ENCODE measurements at regions not wholly inside any gene's neighbourhood (a gene's known extent, or its start where the extent isn't known, plus 50 kb on each side); places are given as distances from the start of the nearest gene placed in this dataset.

- no peaks in the 10 kb centered on the region for H3K4me1 ChIP-seq (ENCODE audit: control insufficient read depth in 2 of 2, insufficient read depth in 2 of 2, low read length in 2 of 2)
- DNase-seq (ENCODE audit: low read depth in 6 of 9, low spot score in 9 of 9) = no peak
- no peak overlapping the region for H3K4me3 ChIP-seq (ENCODE audit: low read length in 2 of 2)
- no peak overlapping the region for H3K27ac ChIP-seq (ENCODE audit: low read depth in 1 of 2, low read length in 1 of 2)
- H3K9me3 ChIP-seq (ENCODE audit: control insufficient read depth in 2 of 2, insufficient read depth in 1 of 2, low read length in 1 of 2) = no peaks in the 10 kb centered on the region
- H3K36me3 ChIP-seq (ENCODE audit: control insufficient read depth in 2 of 2, insufficient read depth in 2 of 2, low read length in 1 of 2) = no peaks in the 10 kb centered on the region
- WGBS = 92% methylated on average over 3 of the region's 3 CpGs
- no peaks in the 10 kb centered on the region for H3K27me3 ChIP-seq (ENCODE audit: control insufficient read depth in 2 of 2, insufficient read depth in 1 of 2, low read length in 1 of 2)
These were observed 448.2 kb upstream of the CCDC54 start for GRCh38 chr3:106929081-106929480.

GRCh38 chr3:106930086-106930485 lies 447.2 kb upstream of the CCDC54 start:
- no peak for DNase-seq (ENCODE audit: low read depth in 6 of 9, low spot score in 9 of 9)
- 80% methylated on average over 2 of the region's 2 CpGs for WGBS
- Histone ChIP-seq H3K9me3 (ENCODE audit: control insufficient read depth in 2 of 2, insufficient read depth in 1 of 2, low read length in 1 of 2) (no peaks in the 10 kb centered on the region), H3K36me3 (ENCODE audit: control insufficient read depth in 2 of 2, insufficient read depth in 2 of 2, low read length in 1 of 2) (no peaks in the 10 kb centered on the region), H3K4me3 (ENCODE audit: low read length in 2 of 2) (no peak overlapping the region), H3K27me3 (ENCODE audit: control insufficient read depth in 2 of 2, insufficient read depth in 1 of 2, low read length in 1 of 2) (no peaks in the 10 kb centered on the region), H3K4me1 (ENCODE audit: control insufficient read depth in 2 of 2, insufficient read depth in 2 of 2, low read length in 2 of 2) (no peaks in the 10 kb centered on the region), H3K27ac (ENCODE audit: low read depth in 1 of 2, low read length in 1 of 2) (no peak overlapping the region)

DNA sequence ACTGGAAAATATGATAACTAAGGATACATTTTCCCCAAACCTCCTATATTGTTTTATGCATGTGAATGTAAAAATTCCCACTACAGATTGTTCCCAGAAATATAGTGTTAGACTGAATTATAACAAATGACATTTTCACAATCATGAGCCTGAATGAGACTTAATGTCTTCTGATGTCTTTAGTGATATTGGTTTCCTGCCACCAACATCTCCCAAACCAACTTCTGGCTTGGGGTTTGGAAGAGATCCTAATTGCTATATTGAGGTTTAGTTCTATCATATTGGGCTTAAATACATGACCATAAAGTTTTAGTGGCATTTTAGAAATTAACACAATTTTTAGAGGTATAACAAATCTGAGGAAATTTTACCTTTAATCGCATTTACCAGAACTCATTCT lies 445.3 kb upstream of the CCDC54 start:
- H3K4me1 ChIP-seq (ENCODE audit: control insufficient read depth in 2 of 2, insufficient read depth in 2 of 2, low read length in 2 of 2) = no peaks in the 10 kb centered on the region
- H3K36me3 ChIP-seq (ENCODE audit: control insufficient read depth in 2 of 2, insufficient read depth in 2 of 2, low read length in 1 of 2) = no peaks in the 10 kb centered on the region
- no peaks in the 10 kb centered on the region for H3K9me3 ChIP-seq (ENCODE audit: control insufficient read depth in 2 of 2, insufficient read depth in 1 of 2, low read length in 1 of 2)
- WGBS = 97% methylated on average over 1 of the region's 1 CpG
- no peak overlapping the region for H3K27ac ChIP-seq (ENCODE audit: low read depth in 1 of 2, low read length in 1 of 2)
- no peaks in the 10 kb centered on the region for H3K27me3 ChIP-seq (ENCODE audit: control insufficient read depth in 2 of 2, insufficient read depth in 1 of 2, low read length in 1 of 2)
- H3K4me3 ChIP-seq (ENCODE audit: low read length in 2 of 2) = no peak overlapping the region
- no peak for DNase-seq (ENCODE audit: low read depth in 6 of 9, low spot score in 9 of 9)

DNA sequence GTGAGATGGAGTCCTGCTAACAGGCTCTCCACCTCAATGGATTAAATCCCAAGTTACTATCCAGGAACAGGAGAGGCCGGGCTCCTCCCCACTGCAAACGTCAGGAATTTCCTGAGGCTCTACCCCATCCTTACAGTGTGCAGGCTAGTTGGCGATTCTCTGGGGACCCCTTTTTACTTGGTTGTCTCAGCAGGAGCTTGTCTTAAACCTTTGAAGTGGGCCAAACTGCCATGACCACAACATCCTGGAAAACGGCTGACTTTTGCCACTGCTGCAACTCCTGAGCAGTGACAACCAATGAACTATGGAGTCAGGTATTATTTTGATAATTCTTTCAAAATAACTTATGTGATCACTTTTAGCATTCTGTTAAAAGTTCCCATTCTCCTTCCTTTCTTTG lies 440.9 kb upstream of the CCDC54 start:
- Histone ChIP-seq H3K4me3 (ENCODE audit: low read length in 2 of 2) (no peak overlapping the region), H3K36me3 (ENCODE audit: control insufficient read depth in 2 of 2, insufficient read depth in 2 of 2, low read length in 1 of 2) (no peaks in the 10 kb centered on the region), H3K4me1 (ENCODE audit: control insufficient read depth in 2 of 2, insufficient read depth in 2 of 2, low read length in 2 of 2) (no peaks in the 10 kb centered on the region), H3K27ac (ENCODE audit: low read depth in 1 of 2, low read length in 1 of 2) (no peak overlapping the region), H3K9me3 (ENCODE audit: control insufficient read depth in 2 of 2, insufficient read depth in 1 of 2, low read length in 1 of 2) (no peaks in the 10 kb centered on the region), H3K27me3 (ENCODE audit: control insufficient read depth in 2 of 2, insufficient read depth in 1 of 2, low read length in 1 of 2) (no peaks in the 10 kb centered on the region)
- no peak for DNase-seq (ENCODE audit: low read depth in 6 of 9, low spot score in 9 of 9)
- WGBS = 27% methylated on average over 4 of the region's 4 CpGs

GRCh38 chr3:106942051-106942450 lies 435.2 kb upstream of the CCDC54 start:
- no peaks in the 10 kb centered on the region for H3K27me3 ChIP-seq (ENCODE audit: control insufficient read depth in 2 of 2, insufficient read depth in 1 of 2, low read length in 1 of 2)
- H3K4me3 ChIP-seq (ENCODE audit: low read length in 2 of 2) = no peak overlapping the region
- no peak for DNase-seq (ENCODE audit: low read depth in 6 of 9, low spot score in 9 of 9)
- no peaks in the 10 kb centered on the region for H3K9me3 ChIP-seq (ENCODE audit: control insufficient read depth in 2 of 2, insufficient read depth in 1 of 2, low read length in 1 of 2)
- H3K27ac ChIP-seq (ENCODE audit: low read depth in 1 of 2, low read length in 1 of 2) = no peak overlapping the region
- no peaks in the 10 kb centered on the region for H3K4me1 ChIP-seq (ENCODE audit: control insufficient read depth in 2 of 2, insufficient read depth in 2 of 2, low read length in 2 of 2)
- WGBS = 94% methylated on average over 3 of the region's 3 CpGs
- no peaks in the 10 kb centered on the region for H3K36me3 ChIP-seq (ENCODE audit: control insufficient read depth in 2 of 2, insufficient read depth in 2 of 2, low read length in 1 of 2)

- Histone ChIP-seq H3K27ac (ENCODE audit: low read depth in 1 of 2, low read length in 1 of 2) (no peak overlapping the region), H3K36me3 (ENCODE audit: control insufficient read depth in 2 of 2, insufficient read depth in 2 of 2, low read length in 1 of 2) (no peaks in the 10 kb centered on the region), H3K9me3 (ENCODE audit: control insufficient read depth in 2 of 2, insufficient read depth in 1 of 2, low read length in 1 of 2) (no peaks in the 10 kb centered on the region), H3K27me3 (ENCODE audit: control insufficient read depth in 2 of 2, insufficient read depth in 1 of 2, low read length in 1 of 2) (no peaks in the 10 kb centered on the region), H3K4me3 (ENCODE audit: low read length in 2 of 2) (no peak overlapping the region), H3K4me1 (ENCODE audit: control insufficient read depth in 2 of 2, insufficient read depth in 2 of 2, low read length in 2 of 2) (no peaks in the 10 kb centered on the region)
- no peak for DNase-seq (ENCODE audit: low read depth in 6 of 9, low spot score in 9 of 9)
These were observed 434.2 kb upstream of the CCDC54 start for GRCh38 chr3:106943071-106943470.

DNA sequence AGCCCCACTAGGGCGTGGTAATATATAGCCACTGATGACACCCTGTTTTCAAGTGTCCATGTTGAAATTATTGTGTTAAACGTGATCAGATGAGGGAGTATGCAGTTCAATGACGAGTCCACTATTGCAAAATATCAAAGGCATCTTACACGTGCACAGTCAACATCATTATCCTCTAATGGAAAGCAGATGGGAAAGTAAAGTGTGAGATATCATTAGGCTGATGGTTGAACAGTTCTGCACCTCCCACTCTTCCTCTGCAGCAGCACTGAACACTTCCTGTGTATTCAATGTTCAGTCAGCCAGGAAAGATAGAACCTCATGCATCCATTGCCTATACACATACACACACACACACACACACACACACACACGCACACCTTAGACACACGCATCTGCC lies 431.8 kb upstream of the CCDC54 start:
- Histone ChIP-seq H3K27me3 (ENCODE audit: control insufficient read depth in 2 of 2, insufficient read depth in 1 of 2, low read length in 1 of 2) (no peaks in the 10 kb centered on the region), H3K4me3 (ENCODE audit: low read length in 2 of 2) (no peak overlapping the region), H3K36me3 (ENCODE audit: control insufficient read depth in 2 of 2, insufficient read depth in 2 of 2, low read length in 1 of 2) (no peaks in the 10 kb centered on the region), H3K4me1 (ENCODE audit: control insufficient read depth in 2 of 2, insufficient read depth in 2 of 2, low read length in 2 of 2) (no peaks in the 10 kb centered on the region), H3K27ac (ENCODE audit: low read depth in 1 of 2, low read length in 1 of 2) (no peak overlapping the region), H3K9me3 (ENCODE audit: control insufficient read depth in 2 of 2, insufficient read depth in 1 of 2, low read length in 1 of 2) (no peaks in the 10 kb centered on the region)
- 89% methylated on average over 6 of the region's 6 CpGs for WGBS
- no peak for DNase-seq (ENCODE audit: low read depth in 6 of 9, low spot score in 9 of 9)

- 86% methylated on average over 3 of the region's 3 CpGs for WGBS
- Histone ChIP-seq H3K4me3 (ENCODE audit: low read length in 2 of 2) (no peak overlapping the region), H3K27ac (ENCODE audit: low read depth in 1 of 2, low read length in 1 of 2) (no peak overlapping the region), H3K36me3 (ENCODE audit: control insufficient read depth in 2 of 2, insufficient read depth in 2 of 2, low read length in 1 of 2) (no peaks in the 10 kb centered on the region), H3K4me1 (ENCODE audit: control insufficient read depth in 2 of 2, insufficient read depth in 2 of 2, low read length in 2 of 2) (no peaks in the 10 kb centered on the region), H3K9me3 (ENCODE audit: control insufficient read depth in 2 of 2, insufficient read depth in 1 of 2, low read length in 1 of 2) (no peaks in the 10 kb centered on the region), H3K27me3 (ENCODE audit: control insufficient read depth in 2 of 2, insufficient read depth in 1 of 2, low read length in 1 of 2) (no peaks in the 10 kb centered on the region)
- DNase-seq (ENCODE audit: low read depth in 6 of 9, low spot score in 9 of 9) = no peak
These were observed 430.4 kb upstream of the CCDC54 start for GRCh38 chr3:106946866-106947265.

DNA sequence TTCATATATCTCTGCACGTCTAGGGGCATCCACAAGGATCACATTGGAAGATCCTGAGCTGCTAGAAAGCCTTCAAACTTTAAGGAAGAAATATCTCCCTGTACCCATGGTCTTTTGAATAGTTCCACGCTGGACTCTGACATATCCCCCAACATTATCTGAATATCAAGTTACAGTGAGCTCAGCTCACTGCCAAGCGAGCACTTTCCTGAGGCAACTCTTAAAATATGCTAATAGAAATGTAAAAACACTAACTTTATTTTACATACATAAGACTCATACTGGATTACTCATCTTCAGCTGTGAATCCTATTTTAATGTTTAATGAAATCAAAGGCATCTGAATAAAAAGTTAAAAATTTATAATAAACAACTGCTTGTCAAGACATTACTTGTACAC lies 420.2 kb upstream of the CCDC54 start:
- Histone ChIP-seq H3K9me3 (ENCODE audit: control insufficient read depth in 2 of 2, insufficient read depth in 1 of 2, low read length in 1 of 2) (no peaks in the 10 kb centered on the region), H3K4me3 (ENCODE audit: low read length in 2 of 2) (no peak overlapping the region), H3K27me3 (ENCODE audit: control insufficient read depth in 2 of 2, insufficient read depth in 1 of 2, low read length in 1 of 2) (no peaks in the 10 kb centered on the region), H3K27ac (ENCODE audit: low read depth in 1 of 2, low read length in 1 of 2) (no peak overlapping the region), H3K4me1 (ENCODE audit: control insufficient read depth in 2 of 2, insufficient read depth in 2 of 2, low read length in 2 of 2) (no peaks in the 10 kb centered on the region), H3K36me3 (ENCODE audit: control insufficient read depth in 2 of 2, insufficient read depth in 2 of 2, low read length in 1 of 2) (no peaks in the 10 kb centered on the region)
- 86% methylated on average over 3 of the region's 3 CpGs for WGBS
- no peak for DNase-seq (ENCODE audit: low read depth in 6 of 9, low spot score in 9 of 9)

- 91% methylated on average over 1 of the region's 1 CpG for WGBS
- Histone ChIP-seq H3K9me3 (ENCODE audit: control insufficient read depth in 2 of 2, insufficient read depth in 1 of 2, low read length in 1 of 2) (no peaks in the 10 kb centered on the region), H3K27ac (ENCODE audit: low read depth in 1 of 2, low read length in 1 of 2) (no peak overlapping the region), H3K27me3 (ENCODE audit: control insufficient read depth in 2 of 2, insufficient read depth in 1 of 2, low read length in 1 of 2) (no peaks in the 10 kb centered on the region), H3K4me1 (ENCODE audit: control insufficient read depth in 2 of 2, insufficient read depth in 2 of 2, low read length in 2 of 2) (no peaks in the 10 kb centered on the region), H3K4me3 (ENCODE audit: low read length in 2 of 2) (no peak overlapping the region), H3K36me3 (ENCODE audit: control insufficient read depth in 2 of 2, insufficient read depth in 2 of 2, low read length in 1 of 2) (no peaks in the 10 kb centered on the region)
- DNase-seq (ENCODE audit: low read depth in 6 of 9, low spot score in 9 of 9) = no peak
These were observed 414.2 kb upstream of the CCDC54 start for GRCh38 chr3:106962993-106963392.
